Upper lobe of right lung (tissue), 1 donor: ENCODE measurements at regions not wholly inside any gene's neighbourhood (a gene's known extent, or its start where the extent isn't known, plus 50 kb on each side); places are given as distances from the start of the nearest gene placed in this dataset.

ENCODE experiments used
- ATAC-seq: fragments of 200-7000 bp; cut with Tn5 transposase; one replicate; pipeline ENCODE4 v1.9.1; 2020; ENCODE audit warnings: mild to moderate bottlenecking, moderate library complexity
- DNase-seq: peaks from one replicate; pipeline ENCODE4 v3.0.0-alpha.2; 2020
- H3K27ac ChIP-seq: fragments of 200-600 bp; one replicate; pipeline ENCODE4 v1.8.0; 2022
- H3K27me3 ChIP-seq: fragments of 200-600 bp; one replicate; pipeline ENCODE4 v1.8.0; 2022; ENCODE audit warnings: mild to moderate bottlenecking
- H3K36me3 ChIP-seq: fragments of 200-600 bp; one replicate; pipeline ENCODE4 v1.8.0; 2022
- H3K4me1 ChIP-seq: fragments of 200-600 bp; one replicate; pipeline ENCODE4 v1.8.0; 2022
- H3K4me3 ChIP-seq: fragments of 200-600 bp; one replicate; pipeline ENCODE4 v1.8.0; 2022; ENCODE audit warnings: mild to moderate bottlenecking
- H3K9me3 ChIP-seq: fragments of 200-600 bp; one replicate; pipeline ENCODE4 v1.8.0; 2022
- CTCF ChIP-seq: fragments of 200-600 bp; IDR thresholded peaks from one replicate; pipeline ENCODE4 v1.8.0; 2022; ENCODE audit warnings: antibody characterized with exemption
- intact Hi-C: fragments of 100-400 bp; cut with DNase I; formaldehyde crosslinking; loops from one replicate; pipeline ENCODE4 v1.11.0; 2022
- donor health status: DM: no; HTN: yes; CAD: no; lungs with severe emphysema.

GRCh38 chr3:89803711-89804110 lies 696.3 kb downstream of the EPHA3 start:
- DNase-seq: no peak
- no peak for TF ChIP-seq CTCF
- no peaks in the 10 kb centered on the region for H3K27me3 ChIP-seq

GRCh38 chr3:89806166-89806565 lies 698.7 kb downstream of the EPHA3 start:
- H3K4me1 ChIP-seq: no peaks in the 10 kb centered on the region
- intact Hi-C loops: no loop called here
- H3K27ac ChIP-seq: no peak overlapping the region
- DNase-seq (no peak), ATAC-seq (no peak)
- no peaks in the 10 kb centered on the region for H3K9me3 ChIP-seq
- no peak overlapping the region for H3K4me3 ChIP-seq
- no peaks in the 10 kb centered on the region for H3K36me3 ChIP-seq
- no peaks in the 10 kb centered on the region for H3K27me3 ChIP-seq
- no peak for TF ChIP-seq CTCF

More at GRCh38 chr3:89803711-89804110, 696.3 kb downstream of the EPHA3 start:
- H3K9me3 ChIP-seq: no peaks in the 10 kb centered on the region
- no peaks in the 10 kb centered on the region for H3K4me1 ChIP-seq
- no peaks in the 10 kb centered on the region for H3K36me3 ChIP-seq
- intact Hi-C loops: no loop called here
- no peak overlapping the region for H3K27ac ChIP-seq
- no peak overlapping the region for H3K4me3 ChIP-seq
- no peak for ATAC-seq

- Histone ChIP-seq H3K36me3 (no peaks in the 10 kb centered on the region), H3K9me3 (no peaks in the 10 kb centered on the region), H3K4me1 (no peaks in the 10 kb centered on the region), H3K27me3 (no peaks in the 10 kb centered on the region), H3K27ac (no peak overlapping the region), H3K4me3 (no peak overlapping the region)
- TF ChIP-seq CTCF: no peak
- ATAC-seq (no peak), DNase-seq (no peak)
- intact Hi-C loops: no loop called here
These were observed 701.3 kb downstream of the EPHA3 start for GRCh38 chr3:89808680-89809197.

- Histone ChIP-seq H3K27me3 (no peaks in the 10 kb centered on the region), H3K9me3 (no peaks in the 10 kb centered on the region), H3K36me3 (no peaks in the 10 kb centered on the region), H3K4me1 (no peaks in the 10 kb centered on the region), H3K27ac (no peak overlapping the region), H3K4me3 (no peak overlapping the region)
- intact Hi-C loops: no loop called here
- TF ChIP-seq CTCF: no peak
- no peak for DNase-seq
- ATAC-seq: no peak
These were observed 706.1 kb downstream of the EPHA3 start for GRCh38 chr3:89813500-89813899.

- Histone ChIP-seq H3K27me3 (no peaks in the 10 kb centered on the region), H3K4me3 (no peak overlapping the region), H3K9me3 (no peaks in the 10 kb centered on the region), H3K27ac (no peak overlapping the region), H3K36me3 (no peaks in the 10 kb centered on the region), H3K4me1 (no peaks in the 10 kb centered on the region)
- TF ChIP-seq CTCF: no peak
- intact Hi-C loops: no loop called here
- no peak for ATAC-seq
- DNase-seq: no peak
These were observed 733.6 kb downstream of the EPHA3 start for GRCh38 chr3:89841041-89841440.

GRCh38 chr3:89845053-89845452 lies 737.6 kb downstream of the EPHA3 start:
- TF ChIP-seq CTCF: no peak
- ATAC-seq: no peak

More at GRCh38 chr3:89845053-89845452, 737.6 kb downstream of the EPHA3 start:
- Histone ChIP-seq H3K27me3 (no peaks in the 10 kb centered on the region), H3K9me3 (no peaks in the 10 kb centered on the region), H3K4me3 (no peak overlapping the region), H3K4me1 (no peaks in the 10 kb centered on the region), H3K27ac (no peak overlapping the region), H3K36me3 (no peaks in the 10 kb centered on the region)
- DNase-seq: no peak
- intact Hi-C loops: no loop called here
